WI38 (cell line): ENCODE measurements at regions not wholly inside any gene's neighbourhood (a gene's known extent, or its start where the extent isn't known, plus 50 kb on each side); places are given as distances from the start of the nearest gene placed in this dataset.

Experiments used
- H3K4me3 ChIP-seq: 2 replicates; pipeline ENCODE4 v1.5.1; 2011; ENCODE audit warnings: low read depth, mild to moderate bottlenecking, control low read depth, low read length
- CTCF ChIP-seq: IDR thresholded peaks from 2 replicates; pipeline ENCODE4 v1.5.1; 2012; ENCODE audit warnings: low read depth, mild to moderate bottlenecking, control low read depth, low read length

DNA sequence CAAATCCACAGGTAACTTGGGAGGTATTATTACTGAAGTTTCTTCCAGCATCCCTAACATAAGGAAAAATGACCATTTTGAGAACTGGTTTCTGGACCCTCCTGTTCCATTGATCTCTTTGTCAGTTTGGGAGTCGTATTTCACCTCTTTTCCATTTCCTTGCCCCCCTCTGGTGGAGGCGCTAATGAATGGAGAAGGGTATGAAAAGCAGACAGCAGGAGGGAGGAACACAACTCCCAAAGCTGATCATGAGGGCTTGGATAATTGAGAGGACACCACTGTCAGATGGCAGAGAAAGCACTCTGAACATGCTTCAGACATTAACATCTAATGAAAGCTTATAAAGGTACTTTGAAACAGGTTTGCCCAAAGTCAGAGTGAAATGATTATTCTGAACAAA, 56.6 kb upstream of the TLK1 start:
- no peak for TF ChIP-seq CTCF
- H3K4me3 ChIP-seq: no peak overlapping the region

GRCh38 chr2:171216631-171217030, 55.9 kb upstream of the TLK1 start:
- no peak for TF ChIP-seq CTCF

DNA sequence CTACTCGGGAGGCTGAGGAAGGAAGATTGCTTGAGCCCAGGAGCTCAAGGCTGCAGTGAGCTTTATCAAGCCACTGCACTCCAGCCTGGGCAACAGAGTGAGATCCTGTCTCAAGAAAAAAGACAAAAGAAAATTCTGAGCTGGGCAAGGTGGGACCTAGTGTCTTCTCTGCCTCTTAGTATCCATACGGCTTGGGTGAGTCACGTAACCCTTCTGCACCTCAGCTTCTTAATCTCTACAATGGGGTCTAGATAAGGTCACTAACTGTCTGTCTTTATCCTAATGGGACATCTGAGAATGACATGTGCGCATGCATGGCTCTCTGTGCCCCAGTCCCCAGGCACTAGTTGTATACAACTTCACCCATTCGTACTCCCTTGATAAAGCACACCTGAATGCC, 53.4 kb upstream of the TLK1 start:
- no peak overlapping the region for H3K4me3 ChIP-seq
- no peak for TF ChIP-seq CTCF

More at GRCh38 chr2:171216631-171217030, 55.9 kb upstream of the TLK1 start:
- no peak overlapping the region for H3K4me3 ChIP-seq

DNA sequence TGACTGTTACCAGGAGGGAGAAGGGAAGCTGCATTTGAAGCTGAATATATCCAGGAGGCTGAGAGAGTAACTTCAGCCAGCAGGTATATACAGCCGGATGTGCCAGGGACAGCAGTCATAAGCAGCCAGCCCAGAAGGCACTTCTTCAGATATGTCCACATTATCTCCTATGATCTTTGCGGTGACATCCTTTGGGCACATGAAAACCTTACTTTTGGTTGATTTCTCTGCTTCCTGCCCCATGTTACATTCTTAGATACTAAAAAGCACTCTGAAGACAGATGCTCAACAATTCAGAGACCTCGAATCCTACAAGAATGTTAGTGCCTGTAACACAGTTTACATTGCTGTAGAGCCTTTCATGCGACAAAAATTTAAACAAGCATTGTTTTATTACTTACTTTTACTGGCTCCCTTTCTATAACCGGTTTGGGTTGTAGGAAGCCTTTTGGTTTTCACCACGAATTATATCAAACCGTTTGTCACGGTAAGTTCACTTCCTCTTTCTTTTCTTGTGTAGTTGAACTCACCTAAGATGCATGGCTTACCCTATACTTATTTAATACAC, 50.3 kb upstream of the TLK1 start:
- TF ChIP-seq CTCF: no peak
- H3K4me3 ChIP-seq: no peak overlapping the region
